ENCODE measurements at regions not wholly inside any gene's neighbourhood (a gene's known extent, or its start where the extent isn't known, plus 50 kb on each side); places are given as distances from the start of the nearest gene placed in this dataset.

GRCh38 chr4:17336986-17337385 is 174.9 kb downstream of the QDPR start:
- no peak overlapping the region for H4K5ac ChIP-seq (ENCODE audit: low read length)
- no peak overlapping the region for H2BK15ac ChIP-seq (replicated peaks; ENCODE audit: low read depth)
- WGBS (ENCODE audit: extremely low coverage, insufficient coverage, low lambda C conversion rate), result no CpG with 5 or more reads among the region's 1 CpG
- H3K4me2 ChIP-seq (ENCODE audit: low read length), result no peak overlapping the region
- H3K4me1 ChIP-seq (ENCODE audit: control insufficient read depth, low read depth, low read length), result no peaks in the 10 kb centered on the region
- H3K4me3 ChIP-seq (ENCODE audit: low read length), result no peak overlapping the region
- H2BK120ac ChIP-seq (ENCODE audit: low read depth, low read length), result no peak overlapping the region
- H4K8ac ChIP-seq (ENCODE audit: low read depth, low read length), result no peak overlapping the region
- no peak for DNase-seq
- no peak overlapping the region for H3K27ac ChIP-seq (ENCODE audit: low read depth, low read length)
- H3K4ac ChIP-seq (ENCODE audit: low read depth, low read length), result no peak overlapping the region
- no peak overlapping the region for H3K9ac ChIP-seq (ENCODE audit: low read length)
- no peak overlapping the region for H2AK5ac ChIP-seq (ENCODE audit: low read length)
- H3K79me1 ChIP-seq (ENCODE audit: low read length), result no peaks in the 10 kb centered on the region
- no peak overlapping the region for H3K56ac ChIP-seq (ENCODE audit: low read length)
- H3K18ac ChIP-seq (ENCODE audit: low read length), result no peak overlapping the region
- H3K23ac ChIP-seq (ENCODE audit: low read length), result no peak overlapping the region
- no peak overlapping the region for H2BK5ac ChIP-seq (ENCODE audit: low read length)
- no peaks in the 10 kb centered on the region for H3K36me3 ChIP-seq (ENCODE audit: control insufficient read depth, insufficient read depth, low read length)
- H3K79me2 ChIP-seq (ENCODE audit: control insufficient read depth, insufficient read depth, low read length), result no peaks in the 10 kb centered on the region
- H3K27me3 ChIP-seq (ENCODE audit: insufficient read depth, low read length, poor library complexity), result no peaks in the 10 kb centered on the region

DNA sequence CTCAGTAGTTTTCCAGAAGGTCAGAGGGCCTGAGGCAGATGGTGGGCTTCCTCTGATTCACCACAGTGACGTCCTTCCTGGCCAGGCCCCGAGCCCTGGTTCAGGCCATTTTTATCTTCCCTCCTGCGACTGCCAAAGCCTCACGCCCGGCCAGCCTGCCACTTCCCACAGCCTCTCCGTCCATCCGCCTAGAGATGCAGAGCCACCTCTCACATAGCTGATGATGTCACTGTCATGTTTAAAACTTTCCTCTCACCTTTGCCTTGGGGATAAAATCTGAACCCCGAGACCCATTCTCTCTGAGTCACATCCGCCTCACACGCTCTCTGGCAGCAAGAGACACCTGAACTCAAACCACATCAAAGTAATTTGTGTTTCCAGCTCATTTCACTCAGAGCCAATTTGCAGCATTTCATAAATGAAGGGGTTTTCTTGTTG is 175.3 kb downstream of the QDPR start:
- Histone ChIP-seq H4K5ac (ENCODE audit: low read length) (no peak overlapping the region), H4K8ac (ENCODE audit: low read depth, low read length) (no peak overlapping the region), H3K4me1 (ENCODE audit: control insufficient read depth, low read depth, low read length) (no peaks in the 10 kb centered on the region), H2BK120ac (ENCODE audit: low read depth, low read length) (no peak overlapping the region), H3K56ac (ENCODE audit: low read length) (no peak overlapping the region), H2AK5ac (ENCODE audit: low read length) (no peak overlapping the region), H3K27me3 (ENCODE audit: insufficient read depth, low read length, poor library complexity) (no peaks in the 10 kb centered on the region), H3K4me2 (ENCODE audit: low read length) (no peak overlapping the region), H3K36me3 (ENCODE audit: control insufficient read depth, insufficient read depth, low read length) (no peaks in the 10 kb centered on the region), H2BK5ac (ENCODE audit: low read length) (no peak overlapping the region), H3K79me1 (ENCODE audit: low read length) (no peaks in the 10 kb centered on the region), H2BK15ac (replicated peaks; ENCODE audit: low read depth) (no peak overlapping the region), H3K79me2 (ENCODE audit: control insufficient read depth, insufficient read depth, low read length) (no peaks in the 10 kb centered on the region), H3K9ac (ENCODE audit: low read length) (no peak overlapping the region), H3K27ac (ENCODE audit: low read depth, low read length) (no peak overlapping the region), H3K4me3 (ENCODE audit: low read length) (no peak overlapping the region), H3K4ac (ENCODE audit: low read depth, low read length) (no peak overlapping the region), H3K18ac (ENCODE audit: low read length) (no peak overlapping the region), H3K23ac (ENCODE audit: low read length) (no peak overlapping the region)
- WGBS (ENCODE audit: extremely low coverage, insufficient coverage, low lambda C conversion rate), result no CpG with 5 or more reads among the region's 10 CpGs
- DNase-seq, result no peak

GRCh38 chr4:17336069-17336468 is 175.8 kb downstream of the QDPR start:
- no peak overlapping the region for H4K8ac ChIP-seq (ENCODE audit: low read depth, low read length)
- no peak overlapping the region for H3K4me2 ChIP-seq (ENCODE audit: low read length)
- H3K23ac ChIP-seq (ENCODE audit: low read length), result no peak overlapping the region
- H3K79me2 ChIP-seq (ENCODE audit: control insufficient read depth, insufficient read depth, low read length), result no peaks in the 10 kb centered on the region
- no peak overlapping the region for H2BK5ac ChIP-seq (ENCODE audit: low read length)
- H3K79me1 ChIP-seq (ENCODE audit: low read length), result no peaks in the 10 kb centered on the region
- H3K4me3 ChIP-seq (ENCODE audit: low read length), result no peak overlapping the region
- H3K9ac ChIP-seq (ENCODE audit: low read length), result no peak overlapping the region
- no peaks in the 10 kb centered on the region for H3K36me3 ChIP-seq (ENCODE audit: control insufficient read depth, insufficient read depth, low read length)
- no peaks in the 10 kb centered on the region for H3K4me1 ChIP-seq (ENCODE audit: control insufficient read depth, low read depth, low read length)
- DNase-seq, result no peak
- no peak overlapping the region for H3K27ac ChIP-seq (ENCODE audit: low read depth, low read length)
- no peak overlapping the region for H2BK120ac ChIP-seq (ENCODE audit: low read depth, low read length)
- no peak overlapping the region for H2BK15ac ChIP-seq (replicated peaks; ENCODE audit: low read depth)
- no peak overlapping the region for H3K4ac ChIP-seq (ENCODE audit: low read depth, low read length)
- H3K56ac ChIP-seq (ENCODE audit: low read length), result no peak overlapping the region
- no peak overlapping the region for H3K18ac ChIP-seq (ENCODE audit: low read length)
- no peak overlapping the region for H2AK5ac ChIP-seq (ENCODE audit: low read length)
- H4K5ac ChIP-seq (ENCODE audit: low read length), result no peak overlapping the region
- WGBS (ENCODE audit: extremely low coverage, insufficient coverage, low lambda C conversion rate), result no CpG with 5 or more reads among the region's 1 CpG
- H3K27me3 ChIP-seq (ENCODE audit: insufficient read depth, low read length, poor library complexity), result no peaks in the 10 kb centered on the region

- Histone ChIP-seq H3K27me3 (ENCODE audit: insufficient read depth, low read length, poor library complexity) (no peaks in the 10 kb centered on the region), H3K9ac (ENCODE audit: low read length) (no peak overlapping the region), H3K56ac (ENCODE audit: low read length) (no peak overlapping the region), H4K5ac (ENCODE audit: low read length) (no peak overlapping the region), H3K79me2 (ENCODE audit: control insufficient read depth, insufficient read depth, low read length) (no peaks in the 10 kb centered on the region), H3K79me1 (ENCODE audit: low read length) (no peaks in the 10 kb centered on the region), H3K18ac (ENCODE audit: low read length) (no peak overlapping the region), H4K8ac (ENCODE audit: low read depth, low read length) (no peak overlapping the region), H2BK15ac (replicated peaks; ENCODE audit: low read depth) (no peak overlapping the region), H3K23ac (ENCODE audit: low read length) (no peak overlapping the region), H2BK120ac (ENCODE audit: low read depth, low read length) (no peak overlapping the region), H3K27ac (ENCODE audit: low read depth, low read length) (no peak overlapping the region), H3K4me1 (ENCODE audit: control insufficient read depth, low read depth, low read length) (no peaks in the 10 kb centered on the region), H2AK5ac (ENCODE audit: low read length) (no peak overlapping the region), H3K4me3 (ENCODE audit: low read length) (no peak overlapping the region), H2BK5ac (ENCODE audit: low read length) (no peak overlapping the region), H3K4ac (ENCODE audit: low read depth, low read length) (no peak overlapping the region), H3K4me2 (ENCODE audit: low read length) (no peak overlapping the region), H3K36me3 (ENCODE audit: control insufficient read depth, insufficient read depth, low read length) (no peaks in the 10 kb centered on the region)
- no peak for DNase-seq
- WGBS (ENCODE audit: extremely low coverage, insufficient coverage, low lambda C conversion rate), result no CpG with 5 or more reads among the region's 3 CpGs
These were observed 176.5 kb downstream of the QDPR start for GRCh38 chr4:17335371-17335770.

GRCh38 chr4:17332478-17332877 is 179.4 kb downstream of the QDPR start:
- Histone ChIP-seq H2AK5ac (ENCODE audit: low read length) (no peak overlapping the region), H4K8ac (ENCODE audit: low read depth, low read length) (no peak overlapping the region), H3K4me3 (ENCODE audit: low read length) (no peak overlapping the region), H3K18ac (ENCODE audit: low read length) (no peak overlapping the region), H2BK120ac (ENCODE audit: low read depth, low read length) (no peak overlapping the region), H3K79me1 (ENCODE audit: low read length) (no peaks in the 10 kb centered on the region), H3K4me2 (ENCODE audit: low read length) (no peak overlapping the region), H3K79me2 (ENCODE audit: control insufficient read depth, insufficient read depth, low read length) (no peaks in the 10 kb centered on the region), H2BK5ac (ENCODE audit: low read length) (no peak overlapping the region), H3K4me1 (ENCODE audit: control insufficient read depth, low read depth, low read length) (peaks cover 2% of the 10 kb centered on the region), H3K27ac (ENCODE audit: low read depth, low read length) (no peak overlapping the region), H3K56ac (ENCODE audit: low read length) (no peak overlapping the region), H4K5ac (ENCODE audit: low read length) (no peak overlapping the region), H3K23ac (ENCODE audit: low read length) (no peak overlapping the region), H3K9ac (ENCODE audit: low read length) (no peak overlapping the region), H3K4ac (ENCODE audit: low read depth, low read length) (no peak overlapping the region), H2BK15ac (replicated peaks; ENCODE audit: low read depth) (no peak overlapping the region), H3K27me3 (ENCODE audit: insufficient read depth, low read length, poor library complexity) (no peaks in the 10 kb centered on the region), H3K36me3 (ENCODE audit: control insufficient read depth, insufficient read depth, low read length) (no peaks in the 10 kb centered on the region)
- DNase-seq, result no peak
- no CpG with 5 or more reads among the region's 5 CpGs for WGBS (ENCODE audit: extremely low coverage, insufficient coverage, low lambda C conversion rate)

- H3K18ac ChIP-seq (ENCODE audit: low read length), result no peak overlapping the region
- no peaks in the 10 kb centered on the region for H3K79me1 ChIP-seq (ENCODE audit: low read length)
- no peak overlapping the region for H3K4me3 ChIP-seq (ENCODE audit: low read length)
- H3K79me2 ChIP-seq (ENCODE audit: control insufficient read depth, insufficient read depth, low read length), result no peaks in the 10 kb centered on the region
- H3K4me1 ChIP-seq (ENCODE audit: control insufficient read depth, low read depth, low read length), result peaks cover 3% of the 10 kb centered on the region
- no peak overlapping the region for H3K23ac ChIP-seq (ENCODE audit: low read length)
- WGBS (ENCODE audit: extremely low coverage, insufficient coverage, low lambda C conversion rate), result no CpG with 5 or more reads among the region's 1 CpG
- H3K4me2 ChIP-seq (ENCODE audit: low read length), result no peak overlapping the region
- H4K5ac ChIP-seq (ENCODE audit: low read length), result no peak overlapping the region
- DNase-seq, result no peak
- no peak overlapping the region for H2BK120ac ChIP-seq (ENCODE audit: low read depth, low read length)
- no peak overlapping the region for H3K9ac ChIP-seq (ENCODE audit: low read length)
- no peak overlapping the region for H3K27ac ChIP-seq (ENCODE audit: low read depth, low read length)
- no peak overlapping the region for H2AK5ac ChIP-seq (ENCODE audit: low read length)
- no peaks in the 10 kb centered on the region for H3K27me3 ChIP-seq (ENCODE audit: insufficient read depth, low read length, poor library complexity)
- H4K8ac ChIP-seq (ENCODE audit: low read depth, low read length), result no peak overlapping the region
- no peak overlapping the region for H3K4ac ChIP-seq (ENCODE audit: low read depth, low read length)
- no peaks in the 10 kb centered on the region for H3K36me3 ChIP-seq (ENCODE audit: control insufficient read depth, insufficient read depth, low read length)
- H2BK5ac ChIP-seq (ENCODE audit: low read length), result no peak overlapping the region
- no peak overlapping the region for H3K56ac ChIP-seq (ENCODE audit: low read length)
- H2BK15ac ChIP-seq (replicated peaks; ENCODE audit: low read depth), result no peak overlapping the region
These were observed 182.8 kb downstream of the QDPR start for GRCh38 chr4:17329046-17329445.
